H9 (cell line): ENCODE measurements at regions not wholly inside any gene's neighbourhood (a gene's known extent, or its start where the extent isn't known, plus 50 kb on each side); places are given as distances from the start of the nearest gene placed in this dataset.

Experiments used
- DNase-seq: peaks from one replicate; pipeline ENCODE4 v3.0.0-alpha.2; 2017
- H2AFZ ChIP-seq: one replicate; pipeline ENCODE4 v1.6.1; 2013; ENCODE audit warnings: mild to moderate bottlenecking, low read length, control low read depth, moderate library complexity
- H2AK5ac ChIP-seq: 2 replicates; pipeline ENCODE4 v1.6.1; 2013; ENCODE audit warnings: low read length, control low read depth, mixed read lengths; ENCODE audit not compliant: insufficient read length
- H2BK120ac ChIP-seq: one replicate; pipeline ENCODE4 v1.6.1; 2013; ENCODE audit warnings: low read depth, mild to moderate bottlenecking, low read length, control low read depth, inconsistent platforms; ENCODE audit not compliant: poor library complexity, severe bottlenecking
- H2BK12ac ChIP-seq: 2 replicates; pipeline ENCODE4 v1.6.1; 2013; ENCODE audit warnings: low read length, control low read depth, mixed read lengths, low read depth; ENCODE audit not compliant: insufficient read length
- H2BK15ac ChIP-seq: 2 replicates; pipeline ENCODE4 v1.6.1; 2013; ENCODE audit warnings: low read depth, low read length, control low read depth
- H2BK20ac ChIP-seq: one replicate; pipeline ENCODE4 v1.6.1; 2013; ENCODE audit warnings: low read depth, mild to moderate bottlenecking, low read length, control low read depth, inconsistent platforms; ENCODE audit not compliant: poor library complexity, severe bottlenecking
- H2BK5ac ChIP-seq: 2 replicates; pipeline ENCODE4 v1.6.1; 2013; ENCODE audit warnings: low read length, control low read depth, mixed read lengths; ENCODE audit not compliant: insufficient read length
- H3K14ac ChIP-seq: 2 replicates; pipeline ENCODE4 v1.6.1; 2013; ENCODE audit warnings: low read length, control low read depth; ENCODE audit not compliant: insufficient read depth
- H3K18ac ChIP-seq: 2 replicates; pipeline ENCODE4 v1.6.1; 2013; ENCODE audit warnings: low read depth, mild to moderate bottlenecking, mixed read lengths, low read length, control low read depth; ENCODE audit not compliant: insufficient read length
- H3K23ac ChIP-seq: 2 replicates; pipeline ENCODE4 v1.6.1; 2013; ENCODE audit warnings: low read length, control low read depth, mixed read lengths, low read depth; ENCODE audit not compliant: insufficient read length
- H3K23me2 ChIP-seq: 2 replicates; pipeline ENCODE4 v1.6.1; 2013; ENCODE audit warnings: low read depth, mild to moderate bottlenecking, mixed read lengths, low read length, control low read depth; ENCODE audit not compliant: insufficient read length, poor library complexity, severe bottlenecking
- H3K27ac ChIP-seq: 2 replicates; pipeline ENCODE4 v1.5.1; 2013; ENCODE audit warnings: low read length, control low read depth, mixed read lengths, low read depth; ENCODE audit not compliant: insufficient read length
- H3K27me3 ChIP-seq: 2 replicates; pipeline ENCODE4 v1.6.1; 2013; ENCODE audit warnings: low read length, control low read depth, inconsistent platforms; ENCODE audit not compliant: insufficient read depth
- H3K4ac ChIP-seq: 2 replicates; pipeline ENCODE4 v1.6.1; 2013; ENCODE audit warnings: low read depth, mild to moderate bottlenecking, control low read depth, inconsistent platforms, low read length, moderate library complexity
- H3K4me1 ChIP-seq: 2 replicates; pipeline ENCODE4 v1.6.1; 2013; ENCODE audit warnings: low read length, control low read depth, inconsistent platforms; ENCODE audit not compliant: insufficient read depth
- H3K4me2 ChIP-seq: 2 replicates; pipeline ENCODE4 v1.6.1; 2013; ENCODE audit warnings: low read length, control low read depth, mixed read lengths; ENCODE audit not compliant: insufficient read length, insufficient read depth
- H3K56ac ChIP-seq: 2 replicates; pipeline ENCODE4 v1.6.1; 2013; ENCODE audit warnings: low read depth, mild to moderate bottlenecking, mixed read lengths, low read length, control low read depth; ENCODE audit not compliant: insufficient read length
- H3K79me1 ChIP-seq: 2 replicates; pipeline ENCODE4 v1.6.1; 2013; ENCODE audit warnings: low read depth, mild to moderate bottlenecking, moderate library complexity, low read length, control low read depth, inconsistent platforms; ENCODE audit not compliant: insufficient read depth, poor library complexity, severe bottlenecking
- H3K79me2 ChIP-seq: 2 replicates; pipeline ENCODE4 v1.6.1; 2013; ENCODE audit warnings: low read length, control low read depth, inconsistent platforms; ENCODE audit not compliant: insufficient read depth
- H3K9ac ChIP-seq: 2 replicates; pipeline ENCODE4 v1.6.1; 2013; ENCODE audit warnings: low read length, control low read depth, mixed read lengths; ENCODE audit not compliant: insufficient read length; ENCODE audit errors: extremely low read depth
- H3K9me3 ChIP-seq: one replicate; pipeline ENCODE4 v1.6.1; 2013; ENCODE audit warnings: low read depth, low read length, inconsistent platforms; ENCODE audit not compliant: control insufficient read depth
- H3T11ph ChIP-seq: one replicate; pipeline ENCODE4 v1.6.1; 2013; ENCODE audit warnings: mild to moderate bottlenecking, low read length, control low read depth, inconsistent platforms
- H4K20me1 ChIP-seq: one replicate; pipeline ENCODE4 v1.6.1; 2013; ENCODE audit not compliant: control insufficient read depth, insufficient read length, insufficient read depth
- H4K5ac ChIP-seq: 2 replicates; pipeline ENCODE4 v1.6.1; 2013; ENCODE audit warnings: low read depth, mild to moderate bottlenecking, mixed read lengths, low read length, control low read depth; ENCODE audit not compliant: insufficient read length
- H4K8ac ChIP-seq: replicated peaks from 2 replicates; pipeline ENCODE4 v1.6.1; 2013; ENCODE audit warnings: low read length, control low read depth, mixed read lengths, low read depth; ENCODE audit not compliant: insufficient read length
- H4K91ac ChIP-seq: 2 replicates; pipeline ENCODE4 v1.6.1; 2013; ENCODE audit warnings: low read depth, mild to moderate bottlenecking, moderate library complexity, mixed read lengths, low read length, control low read depth; ENCODE audit not compliant: insufficient read length
- H3K27ac Mint-ChIP-seq, 3 experiments: 2 replicates in 2 of 3; 3 replicates in 1 of 3; pipeline ENCODE4 v1.8.0; 2020 to 2021; ENCODE audit warnings: mixed read lengths in 3 of 3, mild to moderate bottlenecking in 1 of 3, moderate library complexity in 1 of 3
- H3K27me3 Mint-ChIP-seq: 2 replicates; pipeline ENCODE4 v1.8.0; 2021; ENCODE audit warnings: low read depth, mild to moderate bottlenecking, moderate library complexity, mixed read lengths
- H3K36me3 Mint-ChIP-seq, 3 experiments: 2 replicates in 2 of 3; 3 replicates in 1 of 3; pipeline ENCODE4 v1.8.0; 2020 to 2021; ENCODE audit warnings: low read depth in 3 of 3, mixed read lengths in 3 of 3; ENCODE audit not compliant: insufficient read depth in 1 of 3
- H3K4me1 Mint-ChIP-seq, 2 experiments: 2 replicates each; pipeline ENCODE4 v1.8.0; 2020; ENCODE audit warnings: mixed read lengths in 2 of 2
- H3K4me3 Mint-ChIP-seq, 2 experiments: 2 replicates in 1 of 2; 3 replicates in 1 of 2; pipeline ENCODE4 v1.8.0; 2020 to 2021; ENCODE audit warnings: mild to moderate bottlenecking in 2 of 2, mixed read lengths in 2 of 2, moderate library complexity in 1 of 2
- H3K9me3 Mint-ChIP-seq, 2 experiments: 2 replicates in 1 of 2; 3 replicates in 1 of 2; pipeline ENCODE4 v1.8.0; 2020; ENCODE audit warnings: mild to moderate bottlenecking in 2 of 2, mixed read lengths in 2 of 2, moderate library complexity in 1 of 2
- CTCF ChIP-seq: fragments of 200-600 bp; sonication (generic); conservative IDR thresholded peaks from 3 replicates; pipeline ENCODE4 v1.8.0; 2021; ENCODE audit warnings: antibody characterized with exemption, mild to moderate bottlenecking
- WGBS: extraction: QIAGEN DNeasy Blood & Tissue Kit; methylation state at CpG from one replicate; pipeline ENCODE4 v1.1.7; 2013; ENCODE audit warnings: missing lambda C conversion rate, low lambda C conversion rate, mixed read lengths; ENCODE audit not compliant: insufficient read length; ENCODE audit errors: extremely low coverage; 5-methylcytosine and 5-hydroxymethylcytosine counted together

DNA sequence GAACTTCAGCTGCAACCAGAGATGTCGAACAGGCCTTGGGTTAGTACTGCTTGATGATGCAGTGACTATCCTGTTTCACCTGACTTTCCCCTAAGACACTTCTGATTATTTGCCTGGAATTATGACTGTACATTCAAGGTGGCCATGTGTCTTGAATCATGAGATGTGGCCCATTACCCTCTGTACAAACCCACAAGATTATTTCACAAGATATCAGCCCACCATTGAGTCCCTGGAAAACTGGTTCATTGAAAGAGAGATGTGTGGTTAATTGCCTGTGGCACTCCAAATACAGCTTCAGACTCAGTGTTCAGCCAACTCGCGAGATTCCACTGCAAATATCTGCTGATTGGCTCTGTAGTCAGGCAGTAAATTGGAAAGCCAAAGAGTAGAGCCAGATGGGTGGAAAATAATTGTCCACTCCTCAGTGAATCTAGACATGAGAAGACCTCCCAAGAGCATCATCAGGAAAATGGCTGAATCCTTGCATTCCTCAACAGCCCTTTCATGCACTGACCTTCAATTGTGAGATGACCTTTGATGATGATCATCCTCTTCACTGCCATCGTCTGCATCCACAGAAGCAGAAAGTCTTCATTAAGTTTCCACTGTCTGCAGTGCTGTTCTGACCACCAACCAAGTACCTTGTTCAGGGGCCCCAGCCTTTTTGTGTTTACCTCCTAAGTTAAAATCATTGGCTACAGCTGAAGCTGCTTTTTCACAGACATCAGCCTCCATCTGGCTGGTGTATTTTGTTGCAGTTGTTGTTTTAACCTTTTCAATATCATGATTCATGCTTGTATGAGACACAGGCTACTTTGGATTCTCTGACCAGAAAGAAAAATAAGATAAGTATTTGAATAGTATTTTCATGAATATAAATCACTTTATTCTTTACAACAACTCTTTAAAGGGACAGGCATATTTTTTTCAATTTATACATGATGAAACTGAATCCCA, 75.2 kb downstream of the ESM1 start:
- Histone ChIP-seq H3K23me2 (no peaks in the 10 kb centered on the region), H3K18ac (no peak overlapping the region), H3K14ac (no peak overlapping the region), H2BK15ac (no peak overlapping the region), H3K4ac (no peak overlapping the region), H3K27me3 (no peaks in the 10 kb centered on the region), H3K27ac (no peak overlapping the region), H3K23ac (no peak overlapping the region), H2AFZ (no peak overlapping the region), H3K4me2 (no peak overlapping the region), H3K9me3 (no peaks in the 10 kb centered on the region), H4K20me1 (no peaks in the 10 kb centered on the region), H4K91ac (no peak overlapping the region), H3K79me1 (no peaks in the 10 kb centered on the region), H2AK5ac (no peak overlapping the region), H2BK120ac (no peak overlapping the region), H3K56ac (no peak overlapping the region), H2BK20ac (no peak overlapping the region), H4K8ac (no peak overlapping the region), H3T11ph (no peak overlapping the region), H2BK5ac (no peak overlapping the region), H4K5ac (no peak overlapping the region), H3K4me1 (no peaks in the 10 kb centered on the region), H3K79me2 (no peaks in the 10 kb centered on the region), H3K9ac (no peak overlapping the region), H2BK12ac (no peak overlapping the region)
- Mint-ChIP-seq H3K4me1 (no peaks in the 10 kb centered on the region), H3K36me3 (no peaks in the 10 kb centered on the region), H3K27me3 (no peaks in the 10 kb centered on the region; the same call in 1 of the 2 replicates), H3K9me3 (no peaks in the 10 kb centered on the region), H3K4me3 (no peak overlapping the region), H3K27ac (no peak overlapping the region)
- no peak for DNase-seq
- no peak for TF ChIP-seq CTCF
- WGBS: no CpG with 5 or more reads among the region's 4 CpGs
